ENCODE measurements at regions not wholly inside any gene's neighbourhood (a gene's known extent, or its start where the extent isn't known, plus 50 kb on each side); places are given as distances from the start of the nearest gene placed in this dataset.

GRCh38 chr9:129354498-129354897 lies 176.4 kb upstream of the IER5L start:
- DNase-seq (ENCODE audit: low read depth in 1 of 2, low spot score in 1 of 2): no peak
- Histone ChIP-seq H3K4me3 (replicated peaks; ENCODE audit: insufficient read depth, low read length) (no peak overlapping the region), H3K27me3 (ENCODE audit: insufficient read depth, poor library complexity, severe bottlenecking) (no peaks in the 10 kb centered on the region), H3K27ac (replicated peaks) (no peak overlapping the region)
- no peak for TF ChIP-seq SPI1 (IDR thresholded peaks at IDR 0.05; ENCODE audit: borderline replicate concordance, low read depth)
- TF ChIP-seq GABPA (IDR thresholded peaks at IDR 0.05; ENCODE audit: low read depth): no peak
- no peak for TF ChIP-seq CTCF (IDR thresholded peaks at IDR 0.05; ENCODE audit: insufficient read depth, low read length)

- H3K27ac ChIP-seq (replicated peaks): no peak overlapping the region
- TF ChIP-seq SPI1 (IDR thresholded peaks at IDR 0.05; ENCODE audit: borderline replicate concordance, low read depth) (no peak), REST (IDR thresholded peaks at IDR 0.05; ENCODE audit: insufficient replicate concordance, low read depth) (no peak)
- DNase-seq (ENCODE audit: low read depth in 1 of 2, low spot score in 1 of 2): no peak
These were observed 175.8 kb upstream of the IER5L start for GRCh38 chr9:129353697-129354336.

GRCh38 chr9:129352146-129352865 lies 174.2 kb upstream of the IER5L start:
- peak overlapping the region; percentile 33 for H3K4me3 ChIP-seq (replicated peaks; ENCODE audit: insufficient read depth, low read length)
- no peak for TF ChIP-seq REST (IDR thresholded peaks at IDR 0.05; ENCODE audit: insufficient replicate concordance, low read depth)
- peak overlapping the region; percentile 20; the same call in 1 of the 2 replicates for H3K27ac ChIP-seq (replicated peaks)
- DNase-seq (ENCODE audit: low read depth in 1 of 2, low spot score in 1 of 2): no peak
- H3K27me3 ChIP-seq (ENCODE audit: insufficient read depth, poor library complexity, severe bottlenecking): no peaks in the 10 kb centered on the region

More at GRCh38 chr9:129353697-129354336, 175.8 kb upstream of the IER5L start:
- Histone ChIP-seq H3K27me3 (ENCODE audit: insufficient read depth, poor library complexity, severe bottlenecking) (no peaks in the 10 kb centered on the region), H3K4me3 (replicated peaks; ENCODE audit: insufficient read depth, low read length) (no peak overlapping the region)

- TF ChIP-seq REST (IDR thresholded peaks at IDR 0.05; ENCODE audit: insufficient replicate concordance, low read depth) (no peak), CTCF (IDR thresholded peaks at IDR 0.05; ENCODE audit: insufficient read depth, low read length) (no peak), GABPA (IDR thresholded peaks at IDR 0.05; ENCODE audit: low read depth) (no peak), POLR2AphosphoS5 (IDR thresholded peaks at IDR 0.05; ENCODE audit: low read depth) (no peak), SPI1 (IDR thresholded peaks at IDR 0.05; ENCODE audit: borderline replicate concordance, low read depth) (no peak)
- no peaks in the 10 kb centered on the region for H3K27me3 ChIP-seq (ENCODE audit: insufficient read depth, poor library complexity, severe bottlenecking)
- H3K4me3 ChIP-seq (replicated peaks; ENCODE audit: insufficient read depth, low read length): peak overlapping the region; percentile 33
- H3K27ac ChIP-seq (replicated peaks): peak overlapping the region; percentile 20; the same call in 1 of the 2 replicates
- DNase-seq (ENCODE audit: low read depth in 1 of 2, low spot score in 1 of 2): no peak
These were observed 173.6 kb upstream of the IER5L start for GRCh38 chr9:129351642-129352145.

Measured in HL-60 (cell line).